ENCODE measurements at regions not wholly inside any gene's neighbourhood (a gene's known extent, or its start where the extent isn't known, plus 50 kb on each side); places are given as distances from the start of the nearest gene placed in this dataset.

DNA sequence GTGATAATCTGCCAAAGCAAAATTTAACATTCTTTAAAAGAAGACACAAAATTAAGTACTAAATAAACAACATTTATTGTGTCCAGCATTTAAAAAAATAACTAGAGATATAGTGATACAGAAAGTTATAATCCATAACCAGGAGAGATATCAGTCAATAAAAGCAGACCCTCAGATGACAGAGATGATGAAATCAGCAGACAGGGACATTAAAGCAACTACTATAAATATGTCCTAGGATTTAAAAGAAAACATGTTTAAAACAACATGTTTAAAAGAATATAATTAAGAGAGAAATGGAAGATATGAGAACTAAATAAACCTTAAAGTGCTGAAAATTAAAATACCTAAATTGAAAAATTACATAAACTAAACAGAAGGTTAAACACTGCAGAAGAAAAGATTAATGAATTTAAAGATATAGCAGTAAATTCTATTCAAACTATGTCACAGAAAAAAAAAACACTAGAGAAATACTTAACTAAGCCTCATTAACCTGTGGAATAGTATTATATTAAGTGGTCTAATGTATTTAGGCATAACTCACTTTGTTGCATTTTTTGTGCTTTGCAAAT lies 261.2 kb upstream of the NR5A2 start:
- Histone ChIP-seq H3K4ac (ENCODE audit: low read depth in 1 of 2, low read length in 2 of 2) (no peak overlapping the region), H3K23ac (ENCODE audit: low read length in 2 of 2) (no peak overlapping the region), H3K4me3 (ENCODE audit: insufficient read depth in 1 of 2, low read depth in 1 of 2, low read length in 2 of 2) (no peak overlapping the region)

DNA sequence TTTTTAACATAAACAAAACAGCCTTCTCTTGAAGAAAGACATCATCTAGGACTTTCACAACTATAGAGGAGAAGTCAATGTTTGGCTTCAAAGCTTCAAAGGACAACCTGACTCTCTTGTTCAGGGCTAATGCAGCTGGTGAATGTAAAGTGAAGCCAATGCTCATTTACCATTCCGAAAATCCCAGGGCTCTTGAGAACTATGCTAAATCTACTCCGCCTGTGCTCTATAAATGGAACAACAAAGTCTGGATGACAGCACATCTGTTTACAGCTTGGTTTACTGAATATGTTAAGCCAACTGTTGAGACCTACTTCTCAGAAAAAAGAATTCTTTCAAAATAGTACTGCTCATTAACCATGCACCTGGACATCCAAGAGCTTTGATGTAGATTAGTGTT lies 259.8 kb upstream of the NR5A2 start:
- Histone ChIP-seq H2BK5ac (ENCODE audit: low read depth, low read length, poor library complexity, severe bottlenecking) (no peak overlapping the region), H3K4ac (ENCODE audit: low read depth in 1 of 2, low read length in 2 of 2) (no peak overlapping the region), H2BK15ac (ENCODE audit: low read depth, poor library complexity, severe bottlenecking) (no peak overlapping the region), H3K36me3 (ENCODE audit: control insufficient read depth in 1 of 2, insufficient read depth in 2 of 2, low read depth in 1 of 2, low read length in 2 of 2) (no peaks in the 10 kb centered on the region), H2BK12ac (ENCODE audit: low read length in 2 of 2) (no peak overlapping the region), H3K9ac (ENCODE audit: low read length) (no peak overlapping the region), H2BK120ac (ENCODE audit: low read depth, low read length) (no peak overlapping the region), H3K18ac (ENCODE audit: low read depth in 1 of 2, low read length in 2 of 2) (no peak overlapping the region), H3K4me2 (ENCODE audit: low read length, poor library complexity, severe bottlenecking) (no peak overlapping the region), H3K14ac (ENCODE audit: low read length in 2 of 2) (no peak overlapping the region), H4K8ac (ENCODE audit: low read length) (no peak overlapping the region), H3K79me1 (replicated peaks; ENCODE audit: low read length, poor library complexity, severe bottlenecking) (no peaks in the 10 kb centered on the region), H3K23ac (ENCODE audit: low read length in 2 of 2) (no peak overlapping the region), H2AK5ac (ENCODE audit: low read length, severe bottlenecking) (no peak overlapping the region), H3K4me1 (ENCODE audit: control insufficient read depth, insufficient read depth, low read depth, low read length) (no peaks in the 10 kb centered on the region), H3K9me3 (ENCODE audit: control insufficient read depth, low read length) (peaks cover 30% of the 10 kb centered on the region), H3K27ac (ENCODE audit: low read length, poor library complexity, severe bottlenecking) (no peak overlapping the region), H4K91ac (ENCODE audit: low read length) (no peak overlapping the region), H2AFZ (ENCODE audit: low read depth, low read length) (no peak overlapping the region), H3K4me3 (ENCODE audit: insufficient read depth in 1 of 2, low read depth in 1 of 2, low read length in 2 of 2) (no peak overlapping the region), H3K27me3 (ENCODE audit: control insufficient read depth in 1 of 2, insufficient read depth in 1 of 2, low read length in 2 of 2) (no peaks in the 10 kb centered on the region)
- DNase-seq = no peak
- WGBS = 93% methylated on average over 2 of the region's 2 CpGs

More for the DNA sequence above, 261.2 kb upstream of the NR5A2 start:
- Histone ChIP-seq H3K4me2 (ENCODE audit: low read length, poor library complexity, severe bottlenecking) (no peak overlapping the region), H3K18ac (ENCODE audit: low read depth in 1 of 2, low read length in 2 of 2) (no peak overlapping the region), H2BK15ac (ENCODE audit: low read depth, poor library complexity, severe bottlenecking) (no peak overlapping the region), H3K14ac (ENCODE audit: low read length in 2 of 2) (no peak overlapping the region), H3K27me3 (ENCODE audit: control insufficient read depth in 1 of 2, insufficient read depth in 1 of 2, low read length in 2 of 2) (no peaks in the 10 kb centered on the region), H4K8ac (ENCODE audit: low read length) (no peak overlapping the region), H4K91ac (ENCODE audit: low read length) (no peak overlapping the region), H2BK12ac (ENCODE audit: low read length in 2 of 2) (no peak overlapping the region), H3K4me1 (ENCODE audit: control insufficient read depth, insufficient read depth, low read depth, low read length) (no peaks in the 10 kb centered on the region), H2AK5ac (ENCODE audit: low read length, severe bottlenecking) (no peak overlapping the region), H3K9ac (ENCODE audit: low read length) (no peak overlapping the region), H3K79me1 (replicated peaks; ENCODE audit: low read length, poor library complexity, severe bottlenecking) (no peaks in the 10 kb centered on the region), H2BK120ac (ENCODE audit: low read depth, low read length) (no peak overlapping the region), H2BK5ac (ENCODE audit: low read depth, low read length, poor library complexity, severe bottlenecking) (no peak overlapping the region), H3K36me3 (ENCODE audit: control insufficient read depth in 1 of 2, insufficient read depth in 2 of 2, low read depth in 1 of 2, low read length in 2 of 2) (no peaks in the 10 kb centered on the region), H3K27ac (ENCODE audit: low read length, poor library complexity, severe bottlenecking) (no peak overlapping the region), H2AFZ (ENCODE audit: low read depth, low read length) (no peak overlapping the region), H3K9me3 (ENCODE audit: control insufficient read depth, low read length) (peaks cover 30% of the 10 kb centered on the region)
- DNase-seq = no peak

DNA sequence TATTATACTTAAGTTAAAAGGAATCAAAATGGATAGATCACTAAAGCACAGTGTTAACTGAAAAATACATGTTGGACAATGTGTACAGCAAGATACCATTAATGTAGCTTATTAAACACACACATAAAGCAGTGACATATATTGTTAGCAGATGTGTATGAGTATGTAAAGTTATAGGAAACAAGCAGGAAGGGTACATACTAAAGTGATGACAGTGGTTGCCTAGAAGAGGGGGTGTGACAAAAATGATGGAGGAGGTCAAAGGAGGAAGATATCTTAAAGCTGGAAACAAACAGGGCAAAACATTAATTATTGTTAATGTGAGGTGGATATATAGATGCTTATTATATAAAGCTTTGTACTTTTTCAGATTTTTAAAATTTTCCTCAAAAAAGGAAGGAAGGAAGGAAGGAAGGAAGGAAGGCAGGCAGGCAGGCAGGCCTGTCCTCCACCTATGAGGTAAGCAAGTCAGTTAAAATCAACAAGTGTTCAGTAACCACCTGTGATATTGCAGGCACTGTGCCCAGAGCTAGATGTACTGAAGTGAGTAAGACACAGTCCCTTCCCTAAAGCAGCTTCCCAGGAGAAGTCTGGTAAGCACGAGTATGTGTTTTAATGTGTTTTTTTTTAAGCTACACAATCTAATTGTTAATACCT lies 252.9 kb upstream of the NR5A2 start:
- Histone ChIP-seq H2AFZ (ENCODE audit: low read depth, low read length) (no peak overlapping the region), H3K23ac (ENCODE audit: low read length in 2 of 2) (no peak overlapping the region), H3K4ac (ENCODE audit: low read depth in 1 of 2, low read length in 2 of 2) (no peak overlapping the region), H3K36me3 (ENCODE audit: control insufficient read depth in 1 of 2, insufficient read depth in 2 of 2, low read depth in 1 of 2, low read length in 2 of 2) (no peaks in the 10 kb centered on the region), H2BK12ac (ENCODE audit: low read length in 2 of 2) (no peak overlapping the region), H3K18ac (ENCODE audit: low read depth in 1 of 2, low read length in 2 of 2) (no peak overlapping the region), H2BK5ac (ENCODE audit: low read depth, low read length, poor library complexity, severe bottlenecking) (no peak overlapping the region), H4K8ac (ENCODE audit: low read length) (no peak overlapping the region), H3K4me3 (ENCODE audit: insufficient read depth in 1 of 2, low read depth in 1 of 2, low read length in 2 of 2) (no peak overlapping the region), H3K4me1 (ENCODE audit: control insufficient read depth, insufficient read depth, low read depth, low read length) (peaks cover 2% of the 10 kb centered on the region), H4K91ac (ENCODE audit: low read length) (no peak overlapping the region), H3K27ac (ENCODE audit: low read length, poor library complexity, severe bottlenecking) (no peak overlapping the region), H3K14ac (ENCODE audit: low read length in 2 of 2) (no peak overlapping the region), H3K9me3 (ENCODE audit: control insufficient read depth, low read length) (no peaks in the 10 kb centered on the region), H2BK120ac (ENCODE audit: low read depth, low read length) (no peak overlapping the region), H3K9ac (ENCODE audit: low read length) (no peak overlapping the region), H3K4me2 (ENCODE audit: low read length, poor library complexity, severe bottlenecking) (no peak overlapping the region), H2AK5ac (ENCODE audit: low read length, severe bottlenecking) (no peak overlapping the region), H3K27me3 (ENCODE audit: control insufficient read depth in 1 of 2, insufficient read depth in 1 of 2, low read length in 2 of 2) (no peaks in the 10 kb centered on the region), H3K79me1 (replicated peaks; ENCODE audit: low read length, poor library complexity, severe bottlenecking) (no peaks in the 10 kb centered on the region), H2BK15ac (ENCODE audit: low read depth, poor library complexity, severe bottlenecking) (no peak overlapping the region)
- WGBS = no CpG with 5 or more reads among the region's 1 CpG
- DNase-seq = no peak

- Histone ChIP-seq H3K27ac (ENCODE audit: low read length, poor library complexity, severe bottlenecking) (no peak overlapping the region), H2AK5ac (ENCODE audit: low read length, severe bottlenecking) (no peak overlapping the region), H3K79me1 (replicated peaks; ENCODE audit: low read length, poor library complexity, severe bottlenecking) (no peaks in the 10 kb centered on the region), H3K9me3 (ENCODE audit: control insufficient read depth, low read length) (no peaks in the 10 kb centered on the region), H2BK12ac (ENCODE audit: low read length in 2 of 2) (no peak overlapping the region), H3K9ac (ENCODE audit: low read length) (no peak overlapping the region), H3K27me3 (ENCODE audit: control insufficient read depth in 1 of 2, insufficient read depth in 1 of 2, low read length in 2 of 2) (no peaks in the 10 kb centered on the region), H3K4ac (ENCODE audit: low read depth in 1 of 2, low read length in 2 of 2) (no peak overlapping the region), H3K4me2 (ENCODE audit: low read length, poor library complexity, severe bottlenecking) (no peak overlapping the region), H3K23ac (ENCODE audit: low read length in 2 of 2) (no peak overlapping the region), H4K8ac (ENCODE audit: low read length) (no peak overlapping the region), H2AFZ (ENCODE audit: low read depth, low read length) (no peak overlapping the region), H3K18ac (ENCODE audit: low read depth in 1 of 2, low read length in 2 of 2) (no peak overlapping the region), H2BK120ac (ENCODE audit: low read depth, low read length) (no peak overlapping the region), H3K4me3 (ENCODE audit: insufficient read depth in 1 of 2, low read depth in 1 of 2, low read length in 2 of 2) (no peak overlapping the region), H2BK5ac (ENCODE audit: low read depth, low read length, poor library complexity, severe bottlenecking) (no peak overlapping the region), H3K14ac (ENCODE audit: low read length in 2 of 2) (peak overlapping the region in 1 of 2 experiments; percentile 87), H3K36me3 (ENCODE audit: control insufficient read depth in 1 of 2, insufficient read depth in 2 of 2, low read depth in 1 of 2, low read length in 2 of 2) (no peaks in the 10 kb centered on the region), H4K91ac (ENCODE audit: low read length) (no peak overlapping the region), H2BK15ac (ENCODE audit: low read depth, poor library complexity, severe bottlenecking) (no peak overlapping the region), H3K4me1 (ENCODE audit: control insufficient read depth, insufficient read depth, low read depth, low read length) (peaks cover 2% of the 10 kb centered on the region)
- DNase-seq = no peak
- WGBS = 100% methylated on average over 1 of the region's 1 CpG
Observed at GRCh38 chr1:199776768-199777497, 250.6 kb upstream of the NR5A2 start.

Data from mesenchymal stem cell (in vitro differentiated cells and primary cell).